Activated CD8-positive, alpha-beta T cell treated with anti-CD3 and anti-CD28 coated beads for 36 hours (primary cell): ENCODE measurements at regions not wholly inside any gene's neighbourhood (a gene's known extent, or its start where the extent isn't known, plus 50 kb on each side); places are given as distances from the start of the nearest gene placed in this dataset.

ENCODE experiments used
- ATAC-seq: fragments of 200-7000 bp; cut with Tn5 transposase; one replicate; pipeline ENCODE4 v1.10.0; 2021; ENCODE audit warnings: mild to moderate bottlenecking, moderate library complexity
- CTCF ChIA-PET: fragments of 350-600 bp; sonication (Branson Sonifier 250); formaldehyde crosslinking; loops from one replicate; lab custom pipeline; 2021; ENCODE audit warnings: antibody characterized with exemption; lab: Charles Lee
- POLR2A ChIA-PET: fragments of 350-600 bp; sonication (Branson Sonifier 250); formaldehyde crosslinking; loops from one replicate; lab custom pipeline; 2021; ENCODE audit warnings: antibody characterized with exemption; lab: Charles Lee
- DNase-seq: peaks from one replicate; pipeline ENCODE4 v3.0.0-alpha.2; 2020
- H3K27ac Mint-ChIP-seq: one replicate; pipeline ENCODE4 v1.8.0; 2021; ENCODE audit warnings: mild to moderate bottlenecking, mixed read lengths
- H3K27me3 Mint-ChIP-seq: one replicate; pipeline ENCODE4 v1.8.0; 2021; ENCODE audit warnings: mixed read lengths
- H3K36me3 Mint-ChIP-seq: one replicate; pipeline ENCODE4 v1.8.0; 2021; ENCODE audit warnings: low read depth, mixed read lengths
- H3K4me1 Mint-ChIP-seq: one replicate; pipeline ENCODE4 v1.8.0; 2021; ENCODE audit warnings: low read depth, mixed read lengths
- H3K4me3 Mint-ChIP-seq: one replicate; pipeline ENCODE4 v1.8.0; 2021; ENCODE audit warnings: mild to moderate bottlenecking, moderate library complexity, mixed read lengths
- H3K9me3 Mint-ChIP-seq: one replicate; pipeline ENCODE4 v1.8.0; 2021; ENCODE audit warnings: mixed read lengths
- CTCF ChIP-seq: fragments of 200-600 bp; IDR thresholded peaks from one replicate; pipeline ENCODE4 v1.8.0; 2022; ENCODE audit warnings: antibody characterized with exemption, mild to moderate bottlenecking
- intact Hi-C: fragments of 100-400 bp; cut with micrococcal nuclease; formaldehyde crosslinking; loops from one replicate; pipeline ENCODE4 v1.10.0; 2022

- TF ChIP-seq CTCF, result no peak
- ATAC-seq (no peak), DNase-seq (no peak)
- ChIA-PET POLR2A (interaction anchor here (1.2 kb wide), 1 partner anchor 10 kb away, joined by 4 read pairs; no protein-coding TSS in a partner anchor), CTCF (interaction anchor here (1.3 kb wide), 1 partner anchor 24 kb away, joined by 3 read pairs; no protein-coding TSS in a partner anchor)
- H3K36me3 Mint-ChIP-seq, result no peaks in the 10 kb centered on the region
- intact Hi-C loops, result no loop called here
- no peak overlapping the region for H3K4me3 Mint-ChIP-seq
- H3K27ac Mint-ChIP-seq, result no peak overlapping the region
- H3K9me3 Mint-ChIP-seq, result no peaks in the 10 kb centered on the region
- no peaks in the 10 kb centered on the region for H3K4me1 Mint-ChIP-seq
- no peaks in the 10 kb centered on the region for H3K27me3 Mint-ChIP-seq
These were observed 60.1 kb upstream of the ACTR3 start for GRCh38 chr2:113829761-113830160.

GRCh38 chr2:113829270-113829669 is 60.6 kb upstream of the ACTR3 start:
- Mint-ChIP-seq H3K4me3 (no peak overlapping the region), H3K36me3 (no peaks in the 10 kb centered on the region), H3K27ac (no peak overlapping the region), H3K27me3 (no peaks in the 10 kb centered on the region), H3K9me3 (no peaks in the 10 kb centered on the region), H3K4me1 (no peaks in the 10 kb centered on the region)
- intact Hi-C loops, result no loop called here
- ChIA-PET CTCF (no interaction called here), POLR2A (interaction anchor here (1.2 kb wide), 1 partner anchor 9 kb away, joined by 4 read pairs; no protein-coding TSS in a partner anchor)
- DNase-seq (no peak), ATAC-seq (no peak)
- TF ChIP-seq CTCF, result no peak

- intact Hi-C loops, result no loop called here
- no peaks in the 10 kb centered on the region for H3K4me1 Mint-ChIP-seq
- no peak for ATAC-seq
- no peaks in the 10 kb centered on the region for H3K27me3 Mint-ChIP-seq
- no peak overlapping the region for H3K27ac Mint-ChIP-seq
- no peak for TF ChIP-seq CTCF
- ChIA-PET POLR2A (interaction anchor here (1.2 kb wide), 1 partner anchor 8 kb away, joined by 4 read pairs; no protein-coding TSS in a partner anchor), CTCF (interaction anchor here (1.0 kb wide), 1 partner anchor 16 kb away, joined by 3 read pairs; no protein-coding TSS in a partner anchor)
- H3K4me3 Mint-ChIP-seq, result no peak overlapping the region
- no peak for DNase-seq
- no peaks in the 10 kb centered on the region for H3K9me3 Mint-ChIP-seq
- H3K36me3 Mint-ChIP-seq, result no peaks in the 10 kb centered on the region
These were observed 61.7 kb upstream of the ACTR3 start for GRCh38 chr2:113828049-113828742.

- ChIA-PET CTCF (no interaction called here), POLR2A (no interaction called here)
- ATAC-seq (no peak), DNase-seq (no peak)
- Mint-ChIP-seq H3K9me3 (no peaks in the 10 kb centered on the region), H3K4me3 (no peak overlapping the region), H3K36me3 (no peaks in the 10 kb centered on the region), H3K27ac (no peak overlapping the region), H3K27me3 (no peaks in the 10 kb centered on the region), H3K4me1 (no peaks in the 10 kb centered on the region)
- intact Hi-C loops, result no loop called here
- no peak for TF ChIP-seq CTCF
These were observed 62.5 kb upstream of the ACTR3 start for GRCh38 chr2:113827426-113827825.
